ENCODE measurements at regions not wholly inside any gene's neighbourhood (a gene's known extent, or its start where the extent isn't known, plus 50 kb on each side); places are given as distances from the start of the nearest gene placed in this dataset.
"Not testable (repeated sequence)": the region's sequence is repeated elsewhere in the genome, so short reads cannot be mapped to it uniquely, and the experiment has no call there.

GRCh38 chr10:124245191-124245590 is 151.8 kb upstream of the CHST15 start:
- DNase-seq: no peak
- Mint-ChIP-seq H3K27ac (no peak overlapping the region), H3K4me1 (peaks cover 5 to 11% (median 11%) of the 10 kb centered on the region in 3 donors), H3K4me3 (no peak overlapping the region), H3K9me3 (peaks cover 0 to 5% (median 0%) of the 10 kb centered on the region in 7 donors), H3K27me3 (peaks cover 4 to 7% (median 5%) of the 10 kb centered on the region in 3 donors), H3K36me3 (no peaks in the 10 kb centered on the region)
- no peak for ATAC-seq (ENCODE audit: low read depth in 2 of 2)

GRCh38 chr10:124244256-124244877 is 151.0 kb upstream of the CHST15 start:
- H3K27ac Mint-ChIP-seq: no peak overlapping the region

GRCh38 chr10:124243702-124244121 is 150.3 kb upstream of the CHST15 start:
- Mint-ChIP-seq H3K27me3 (peaks cover 4 to 9% (median 6%) of the 10 kb centered on the region in 3 donors), H3K9me3 (peaks cover 0 to 5% (median 0%) of the 10 kb centered on the region in 7 donors), H3K27ac (peak overlapping the region in 1 of 6 donors; percentile 88), H3K4me3 (no peak overlapping the region), H3K36me3 (no peaks in the 10 kb centered on the region), H3K4me1 (peaks cover 5 to 11% (median 9%) of the 10 kb centered on the region in 3 donors)
- DNase-seq (no peak), ATAC-seq (ENCODE audit: low read depth in 2 of 2) (no peak)

More at GRCh38 chr10:124244256-124244877, 151.0 kb upstream of the CHST15 start:
- H3K27me3 Mint-ChIP-seq: peaks cover 4 to 9% (median 6%) of the 10 kb centered on the region in 3 donors
- H3K36me3 Mint-ChIP-seq: no peaks in the 10 kb centered on the region
- ATAC-seq (ENCODE audit: low read depth in 2 of 2) (no peak), DNase-seq (no peak)
- peaks cover 5 to 11% (median 9%) of the 10 kb centered on the region in 3 donors for H3K4me1 Mint-ChIP-seq
- H3K9me3 Mint-ChIP-seq: peaks cover 0 to 5% (median 0%) of the 10 kb centered on the region in 7 donors
- H3K4me3 Mint-ChIP-seq: no peak overlapping the region

GRCh38 chr10:124242791-124243190 is 149.4 kb upstream of the CHST15 start:
- H3K9me3 Mint-ChIP-seq: peaks cover 0 to 5% (median 0%) of the 10 kb centered on the region in 7 donors
- H3K4me1 Mint-ChIP-seq: peaks cover 5 to 14% (median 12%) of the 10 kb centered on the region in 3 donors
- peaks cover 0 to 9% (median 6%) of the 10 kb centered on the region in 3 donors for H3K27me3 Mint-ChIP-seq
- H3K4me3 Mint-ChIP-seq: no peak overlapping the region
- no peaks in the 10 kb centered on the region for H3K36me3 Mint-ChIP-seq
- no peak for ATAC-seq (ENCODE audit: low read depth in 2 of 2)
- H3K27ac Mint-ChIP-seq: no peak overlapping the region
- no peak for DNase-seq

GRCh38 chr10:124242365-124242764 is 149.0 kb upstream of the CHST15 start:
- H3K27ac Mint-ChIP-seq: no peak overlapping the region
- peaks cover 0 to 5% (median 0%) of the 10 kb centered on the region in 7 donors for H3K9me3 Mint-ChIP-seq
- peaks cover 5 to 19% (median 16%) of the 10 kb centered on the region in 3 donors for H3K4me1 Mint-ChIP-seq
- no peaks in the 10 kb centered on the region for H3K36me3 Mint-ChIP-seq
- no peak overlapping the region for H3K4me3 Mint-ChIP-seq
- DNase-seq (no peak), ATAC-seq (ENCODE audit: low read depth in 2 of 2) (no peak)
- H3K27me3 Mint-ChIP-seq: peaks cover 0 to 9% (median 6%) of the 10 kb centered on the region in 3 donors

GRCh38 chr10:124241510-124241909 is 148.1 kb upstream of the CHST15 start:
- not testable (repeated sequence) for H3K27me3 Mint-ChIP-seq; ATAC-seq (ENCODE audit: low read depth in 2 of 2); H3K27ac Mint-ChIP-seq; H3K36me3 Mint-ChIP-seq; DNase-seq; H3K4me3 Mint-ChIP-seq; H3K9me3 Mint-ChIP-seq
- H3K4me1 Mint-ChIP-seq: peaks cover 5 to 23% (median 23%) of the 10 kb centered on the region in 3 donors

GRCh38 chr10:124240839-124241291 is 147.5 kb upstream of the CHST15 start:
- H3K27me3 Mint-ChIP-seq: peaks cover 0 to 9% (median 6%) of the 10 kb centered on the region in 3 donors
- H3K27ac Mint-ChIP-seq: peak overlapping the region in 1 of 6 donors; percentile 21
- no peak for ATAC-seq (ENCODE audit: low read depth in 2 of 2)
- peaks cover 0 to 5% (median 1%) of the 10 kb centered on the region in 7 donors for H3K9me3 Mint-ChIP-seq
- peaks cover 5 to 25% (median 23%) of the 10 kb centered on the region in 3 donors for H3K4me1 Mint-ChIP-seq
- H3K36me3 Mint-ChIP-seq: peaks cover 0 to 3% of the 10 kb centered on the region in 2 donors
- no peak for DNase-seq
- no peak overlapping the region for H3K4me3 Mint-ChIP-seq

- no peak for DNase-seq
- Mint-ChIP-seq H3K36me3 (peaks cover 0 to 3% of the 10 kb centered on the region in 2 donors), H3K27ac (peak overlapping the region in 2 of 6 donors; percentile 16 to 64), H3K27me3 (peaks cover 0 to 9% (median 6%) of the 10 kb centered on the region in 3 donors), H3K4me3 (no peak overlapping the region), H3K4me1 (peaks cover 5 to 21% (median 15%) of the 10 kb centered on the region in 3 donors), H3K9me3 (peaks cover 0 to 5% (median 1%) of the 10 kb centered on the region in 7 donors)
- ATAC-seq (ENCODE audit: low read depth in 2 of 2): no peak
These were observed 146.3 kb upstream of the CHST15 start for GRCh38 chr10:124239696-124240095.

GRCh38 chr10:124239134-124239533 is 145.7 kb upstream of the CHST15 start:
- H3K4me1 Mint-ChIP-seq: peaks cover 5 to 21% (median 11%) of the 10 kb centered on the region in 3 donors
- H3K27ac Mint-ChIP-seq: no peak overlapping the region
- no peak for ATAC-seq (ENCODE audit: low read depth in 2 of 2)
- no peak for DNase-seq
- H3K4me3 Mint-ChIP-seq: no peak overlapping the region
- H3K36me3 Mint-ChIP-seq: peaks cover 0 to 3% of the 10 kb centered on the region in 2 donors
- H3K9me3 Mint-ChIP-seq: peaks cover 0 to 5% (median 1%) of the 10 kb centered on the region in 7 donors
- peaks cover 0 to 9% (median 6%) of the 10 kb centered on the region in 3 donors for H3K27me3 Mint-ChIP-seq

GRCh38 chr10:124238367-124238766 is 145.0 kb upstream of the CHST15 start:
- Mint-ChIP-seq H3K27ac (no peak overlapping the region), H3K4me3 (no peak overlapping the region), H3K9me3 (peaks cover 0 to 5% (median 1%) of the 10 kb centered on the region in 7 donors), H3K4me1 (peaks cover 5 to 21% (median 11%) of the 10 kb centered on the region in 3 donors), H3K36me3 (peaks cover 0 to 3% of the 10 kb centered on the region in 2 donors), H3K27me3 (peaks cover 0 to 9% (median 6%) of the 10 kb centered on the region in 3 donors)
- ATAC-seq (ENCODE audit: low read depth in 2 of 2) (no peak), DNase-seq (no peak)

GRCh38 chr10:124237282-124237961 is 144.0 kb upstream of the CHST15 start:
- Mint-ChIP-seq H3K36me3 (peaks cover 0 to 3% of the 10 kb centered on the region in 2 donors), H3K27me3 (peaks cover 0 to 9% (median 6%) of the 10 kb centered on the region in 3 donors), H3K4me1 (peaks cover 5 to 21% (median 11%) of the 10 kb centered on the region in 3 donors), H3K9me3 (peaks cover 0 to 5% (median 1%) of the 10 kb centered on the region in 7 donors), H3K4me3 (peak overlapping the region in 1 of 8 donors; percentile 12), H3K27ac (no peak overlapping the region)
- DNase-seq (no peak), ATAC-seq (ENCODE audit: low read depth in 2 of 2) (no peak)

- ATAC-seq (ENCODE audit: low read depth in 2 of 2) (no peak), DNase-seq (no peak)
- peaks cover 0 to 9% (median 6%) of the 10 kb centered on the region in 3 donors for H3K27me3 Mint-ChIP-seq
- H3K4me1 Mint-ChIP-seq: peaks cover 5 to 21% (median 11%) of the 10 kb centered on the region in 3 donors
- H3K36me3 Mint-ChIP-seq: peaks cover 0 to 3% of the 10 kb centered on the region in 2 donors
- no peak overlapping the region for H3K4me3 Mint-ChIP-seq
- H3K27ac Mint-ChIP-seq: no peak overlapping the region
- peaks cover 0 to 5% (median 0%) of the 10 kb centered on the region in 7 donors for H3K9me3 Mint-ChIP-seq
These were observed 143.4 kb upstream of the CHST15 start for GRCh38 chr10:124236816-124237215.

GRCh38 chr10:124236136-124236535 is 142.7 kb upstream of the CHST15 start:
- Mint-ChIP-seq H3K27me3 (peaks cover 0 to 9% (median 6%) of the 10 kb centered on the region in 3 donors), H3K36me3 (peaks cover 0 to 3% of the 10 kb centered on the region in 2 donors), H3K27ac (peak overlapping the region in 1 of 6 donors; percentile 16), H3K4me1 (peaks cover 9 to 23% (median 11%) of the 10 kb centered on the region in 3 donors), H3K9me3 (peaks cover 0 to 3% (median under 1%) of the 10 kb centered on the region in 7 donors), H3K4me3 (peak overlapping the region in 1 of 8 donors; percentile 16)
- no peak for ATAC-seq (ENCODE audit: low read depth in 2 of 2)
- DNase-seq: no peak

Data from naive B cell (primary cell).